Activated naive CD8-positive, alpha-beta T cell treated with anti-CD3 and anti-CD28 coated beads, Interleukin-2, amount 50 U/mL, for 16 hours (primary cell): ENCODE measurements at regions not wholly inside any gene's neighbourhood (a gene's known extent, or its start where the extent isn't known, plus 50 kb on each side); places are given as distances from the start of the nearest gene placed in this dataset.

Experiments
- DNase-seq: peaks from one replicate; pipeline ENCODE4 v3.0.0-alpha.2; 2020; ENCODE audit warnings: low read depth, low spot score

DNA sequence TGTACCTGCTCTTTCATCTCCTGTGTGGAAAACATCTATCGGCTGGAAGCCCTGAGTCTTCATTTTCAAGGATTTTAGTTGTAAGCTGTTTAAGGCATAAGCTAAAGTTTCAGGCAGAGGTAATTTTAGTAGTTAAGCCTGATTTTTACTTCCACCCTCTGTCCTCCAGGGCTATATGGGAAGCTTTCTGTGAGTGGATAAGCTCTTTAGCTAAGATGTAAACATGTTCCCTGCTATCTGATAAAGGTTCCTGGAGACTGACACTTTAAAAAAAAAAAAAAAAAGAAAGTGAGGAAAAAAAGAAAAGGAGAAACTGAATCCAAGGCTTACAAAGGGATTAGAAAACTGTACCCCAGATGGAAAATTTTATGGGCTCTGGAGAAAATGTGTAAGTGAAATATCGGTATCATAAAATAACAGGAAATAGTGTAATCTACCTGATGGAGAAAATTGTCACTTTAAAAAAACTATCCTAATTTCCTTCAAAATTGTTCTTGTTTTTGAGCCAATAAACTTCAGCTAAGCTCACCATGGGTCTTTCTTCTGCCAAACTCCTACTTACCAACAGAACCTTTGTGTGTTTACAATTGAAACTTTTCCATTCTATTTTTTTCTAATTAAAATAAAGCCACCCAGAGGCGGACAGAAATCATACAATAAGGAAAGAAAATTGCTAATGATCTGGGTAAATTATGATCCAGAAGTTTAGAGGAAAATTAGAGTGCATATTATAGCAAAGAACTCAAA is 180.5 kb downstream of the TGFB2 start:
- no peak for DNase-seq

DNA sequence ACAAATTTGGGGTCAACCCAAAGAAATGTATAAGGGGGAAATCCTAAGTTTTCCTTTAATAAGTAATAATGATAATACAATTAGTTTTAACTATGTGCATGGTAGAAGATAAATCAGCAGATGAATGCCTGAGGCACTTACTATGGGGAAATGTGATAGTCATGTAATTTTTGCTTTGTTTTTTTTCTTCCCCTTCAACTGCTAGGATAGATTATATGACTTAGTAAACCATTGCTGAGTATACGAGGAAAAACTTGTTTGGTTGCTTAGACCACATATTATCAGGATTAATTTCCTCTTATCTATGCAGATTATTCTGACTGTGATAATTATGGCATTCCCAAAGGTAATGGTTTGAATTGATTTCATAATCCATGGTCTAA is 181.1 kb downstream of the TGFB2 start:
- DNase-seq = no peak

GRCh38 chr1:218527737-218528136 is 182.6 kb downstream of the TGFB2 start:
- no peak for DNase-seq

- DNase-seq = no peak
Observed at GRCh38 chr1:218529646-218530300, 184.6 kb downstream of the TGFB2 start.

GRCh38 chr1:218531936-218532335 is 186.8 kb downstream of the TGFB2 start:
- DNase-seq = no peak

- no peak for DNase-seq
Observed at GRCh38 chr1:218536296-218536986, 191.3 kb downstream of the TGFB2 start.

DNA sequence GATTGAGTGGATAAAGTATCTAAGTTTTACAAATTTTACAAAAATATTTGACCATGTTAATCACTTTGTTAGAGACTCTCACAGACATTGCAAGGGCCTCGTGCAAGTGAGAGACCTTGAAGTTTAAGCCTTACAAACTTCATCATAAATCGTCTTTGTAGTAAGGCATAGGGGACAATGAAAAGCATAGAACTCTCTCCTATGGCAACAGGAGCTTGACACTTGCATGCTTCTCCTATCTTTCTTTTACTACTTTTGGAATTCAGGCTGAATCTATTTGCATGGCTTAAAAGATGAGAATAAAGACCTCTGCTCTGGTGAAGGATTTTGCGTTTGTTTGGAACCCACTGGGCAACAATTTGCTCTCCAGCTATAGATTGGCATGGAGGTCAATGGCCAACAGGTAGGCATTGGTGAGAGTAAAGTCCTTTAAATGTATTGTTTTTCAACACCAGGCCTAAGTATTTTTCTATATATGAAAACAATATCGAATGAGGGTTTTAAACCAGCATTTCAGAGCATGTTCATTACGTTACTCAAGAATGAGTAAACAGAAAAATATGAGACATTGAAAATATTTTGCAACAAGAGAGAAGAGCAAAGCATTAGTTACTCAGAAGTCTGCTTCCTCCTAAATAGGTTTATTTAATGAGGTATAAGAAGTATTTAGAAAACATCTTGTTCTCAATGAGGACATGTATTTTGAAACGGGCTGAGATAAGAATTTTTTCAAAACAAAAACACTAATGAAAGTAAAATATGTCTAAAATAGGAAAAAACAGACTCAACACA is 192.2 kb downstream of the TGFB2 start:
- no peak for DNase-seq

- DNase-seq = no peak
Observed at GRCh38 chr1:218538341-218538740, 193.2 kb downstream of the TGFB2 start.

- no peak for DNase-seq
Observed at GRCh38 chr1:218546314-218546713, 201.2 kb downstream of the TGFB2 start.

DNA sequence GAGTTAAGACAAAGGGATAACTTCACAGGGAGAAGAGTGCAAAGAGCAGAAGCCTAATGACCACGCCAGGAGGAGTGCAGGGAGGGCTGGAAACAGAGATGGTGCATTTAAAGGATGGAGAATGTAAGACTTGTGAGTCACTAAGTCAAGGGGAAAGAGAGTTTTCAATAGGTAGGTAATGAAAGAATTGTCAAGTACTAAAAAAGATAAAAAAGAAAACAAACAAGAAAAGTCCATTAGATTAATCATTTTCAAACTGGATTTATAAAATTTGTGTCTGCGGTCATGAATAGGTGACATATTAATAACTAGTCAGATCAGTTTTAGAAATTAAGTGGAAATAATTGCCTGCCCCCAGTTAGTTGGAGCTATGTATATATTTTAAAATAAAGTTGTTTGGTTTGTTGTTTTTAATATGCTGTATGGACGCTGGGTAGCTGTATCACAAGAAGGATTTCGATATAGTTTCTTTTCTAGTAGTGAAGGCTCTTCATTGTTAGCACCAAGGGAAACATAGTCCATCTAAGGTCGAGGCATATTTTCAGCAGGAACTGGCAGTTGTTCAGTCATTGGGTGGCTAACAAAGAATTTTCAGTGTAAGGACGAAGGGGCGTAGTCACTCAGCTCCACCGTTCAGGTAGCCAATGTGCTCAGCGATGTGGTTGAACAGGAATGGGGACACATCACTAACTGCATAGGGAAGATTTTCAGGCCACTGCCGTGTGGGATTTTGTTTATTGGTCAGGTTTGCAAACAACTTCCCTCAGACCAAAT is 203.0 kb downstream of the TGFB2 start:
- no peak for DNase-seq

DNA sequence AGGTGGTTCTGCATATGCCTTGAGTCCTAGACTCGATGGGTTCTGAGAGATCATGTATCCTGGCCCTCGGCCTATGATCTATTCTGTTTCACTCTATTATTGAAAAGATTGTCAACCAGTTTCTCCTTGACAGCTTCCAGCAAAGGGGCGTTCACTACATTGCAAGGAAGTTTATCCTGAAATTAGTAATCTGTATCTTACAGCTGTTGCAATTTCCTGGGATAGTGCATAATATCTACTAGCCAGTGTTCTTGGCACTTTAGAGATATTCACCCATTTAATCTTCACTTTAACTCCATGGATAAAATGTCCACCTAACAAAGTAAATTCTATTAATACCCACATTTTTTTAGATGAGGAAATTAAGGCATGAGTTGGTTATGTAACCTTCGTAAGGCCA is 203.6 kb downstream of the TGFB2 start:
- DNase-seq = no peak

GRCh38 chr1:218553197-218553596 is 208.1 kb downstream of the TGFB2 start:
- no peak for DNase-seq

DNA sequence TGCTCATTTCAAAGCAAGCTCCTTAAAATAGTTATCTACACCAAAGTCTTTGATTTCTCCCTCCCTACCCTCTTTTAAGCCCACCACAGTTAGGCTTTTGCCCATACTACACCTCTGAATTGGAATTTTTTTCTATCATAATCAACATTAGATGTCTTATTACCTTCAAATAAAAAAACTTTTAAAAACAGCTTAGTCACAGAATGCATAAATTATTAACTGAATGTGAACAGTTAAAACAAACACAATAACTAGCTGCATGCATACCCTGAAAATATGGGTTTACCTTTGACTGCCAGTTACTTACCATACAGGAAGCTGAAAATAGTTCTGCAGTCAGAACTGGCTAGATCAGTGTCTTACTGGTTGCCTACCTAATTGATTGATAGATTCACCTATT is 210.9 kb downstream of the TGFB2 start:
- DNase-seq = no peak

GRCh38 chr1:218557731-218558130 is 212.6 kb downstream of the TGFB2 start:
- DNase-seq = no peak

- DNase-seq = no peak
Observed at GRCh38 chr1:218558271-218558810, 213.2 kb downstream of the TGFB2 start.

GRCh38 chr1:218565377-218565776 is 220.2 kb downstream of the TGFB2 start:
- no peak for DNase-seq

DNA sequence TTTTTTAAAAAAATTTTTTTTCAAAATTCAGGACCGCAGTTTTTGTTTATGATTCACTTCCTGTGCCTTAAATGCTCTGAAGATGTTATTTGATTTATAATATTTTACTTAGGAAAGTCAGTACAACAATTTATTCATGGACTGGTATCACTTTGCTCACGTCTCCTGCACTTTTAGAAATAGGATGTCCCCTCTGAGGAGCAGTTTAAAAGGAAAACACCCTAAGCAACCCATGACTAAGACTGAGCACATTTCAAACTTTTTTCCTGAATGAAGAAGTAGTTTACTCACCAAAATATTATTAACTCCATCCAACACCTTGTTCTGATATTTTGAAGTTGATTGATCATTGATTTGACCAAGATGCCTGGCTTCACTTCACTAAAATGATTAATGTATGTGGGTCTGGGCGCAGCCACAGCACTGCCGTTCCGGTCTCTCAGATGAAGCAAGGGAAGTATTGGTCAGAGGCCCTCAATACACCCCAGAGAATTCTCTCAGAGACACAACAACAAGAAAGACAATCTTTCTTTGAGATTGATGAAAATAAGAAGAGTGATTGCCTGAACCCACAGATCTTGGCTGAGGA is 223.9 kb downstream of the TGFB2 start:
- DNase-seq = no peak

DNA sequence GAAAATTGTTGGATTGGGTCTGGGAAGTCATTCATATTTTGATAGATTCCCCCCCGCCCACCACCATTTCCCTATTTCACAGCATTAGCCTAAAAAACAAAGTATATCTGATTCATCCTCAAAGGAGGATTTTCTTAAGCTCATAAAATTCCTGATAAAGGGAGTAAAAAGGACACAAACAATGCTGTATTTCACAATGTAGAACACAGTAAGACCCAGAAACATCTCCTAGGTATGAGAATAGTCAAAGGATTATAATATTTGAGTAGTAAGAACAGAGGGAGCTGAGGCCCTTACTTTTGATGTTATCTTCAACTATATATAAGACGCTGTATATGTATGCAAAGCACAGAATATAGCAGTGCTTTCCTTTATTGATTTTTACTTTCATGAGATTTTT is 225.3 kb downstream of the TGFB2 start:
- DNase-seq = no peak

GRCh38 chr1:218571491-218571890 is 226.4 kb downstream of the TGFB2 start:
- no peak for DNase-seq

GRCh38 chr1:218572050-218572449 is 226.9 kb downstream of the TGFB2 start:
- DNase-seq = no peak

DNA sequence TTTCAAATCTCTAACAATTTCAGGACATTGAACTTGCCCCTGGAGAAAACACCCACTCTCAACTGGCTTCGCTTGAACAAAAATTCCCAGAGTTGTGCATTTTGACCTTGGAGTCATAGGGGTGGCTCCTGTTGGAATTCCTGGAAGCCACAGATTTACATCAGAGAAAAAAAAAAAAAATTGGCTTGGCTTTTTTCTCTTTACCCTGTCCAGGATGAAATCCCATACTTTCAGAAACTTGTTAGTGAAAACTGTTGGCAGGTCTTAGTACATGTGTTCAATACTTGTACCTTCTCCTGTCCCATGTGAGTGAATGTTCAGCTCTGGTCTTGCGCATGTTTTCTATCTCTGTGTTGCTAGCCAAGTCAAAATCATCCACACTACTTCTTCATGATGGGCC is 228.8 kb downstream of the TGFB2 start:
- DNase-seq = no peak
